ENCODE measurements at regions not wholly inside any gene's neighbourhood (a gene's known extent, or its start where the extent isn't known, plus 50 kb on each side); places are given as distances from the start of the nearest gene placed in this dataset.

GRCh38 chr4:36532670-36533379 is 251.4 kb downstream of the DTHD1 start:
- H2AFZ ChIP-seq (ENCODE audit: low read depth, low read length), result no peak overlapping the region

GRCh38 chr4:36533944-36534343 is 252.5 kb downstream of the DTHD1 start:
- no peaks in the 10 kb centered on the region for H4K20me1 ChIP-seq (ENCODE audit: insufficient read depth)
- H3K9ac ChIP-seq (ENCODE audit: low read length), result no peak overlapping the region
- H3K27ac ChIP-seq (ENCODE audit: low read length), result no peak overlapping the region
- no peaks in the 10 kb centered on the region for H3F3A ChIP-seq (ENCODE audit: insufficient read depth, low read length, poor library complexity, severe bottlenecking)
- no peak overlapping the region for H3K4me2 ChIP-seq (ENCODE audit: low read length)
- no peaks in the 10 kb centered on the region for H3K79me2 ChIP-seq (replicated peaks; ENCODE audit: insufficient read depth, low read length)
- TF ChIP-seq, protein P1, sequence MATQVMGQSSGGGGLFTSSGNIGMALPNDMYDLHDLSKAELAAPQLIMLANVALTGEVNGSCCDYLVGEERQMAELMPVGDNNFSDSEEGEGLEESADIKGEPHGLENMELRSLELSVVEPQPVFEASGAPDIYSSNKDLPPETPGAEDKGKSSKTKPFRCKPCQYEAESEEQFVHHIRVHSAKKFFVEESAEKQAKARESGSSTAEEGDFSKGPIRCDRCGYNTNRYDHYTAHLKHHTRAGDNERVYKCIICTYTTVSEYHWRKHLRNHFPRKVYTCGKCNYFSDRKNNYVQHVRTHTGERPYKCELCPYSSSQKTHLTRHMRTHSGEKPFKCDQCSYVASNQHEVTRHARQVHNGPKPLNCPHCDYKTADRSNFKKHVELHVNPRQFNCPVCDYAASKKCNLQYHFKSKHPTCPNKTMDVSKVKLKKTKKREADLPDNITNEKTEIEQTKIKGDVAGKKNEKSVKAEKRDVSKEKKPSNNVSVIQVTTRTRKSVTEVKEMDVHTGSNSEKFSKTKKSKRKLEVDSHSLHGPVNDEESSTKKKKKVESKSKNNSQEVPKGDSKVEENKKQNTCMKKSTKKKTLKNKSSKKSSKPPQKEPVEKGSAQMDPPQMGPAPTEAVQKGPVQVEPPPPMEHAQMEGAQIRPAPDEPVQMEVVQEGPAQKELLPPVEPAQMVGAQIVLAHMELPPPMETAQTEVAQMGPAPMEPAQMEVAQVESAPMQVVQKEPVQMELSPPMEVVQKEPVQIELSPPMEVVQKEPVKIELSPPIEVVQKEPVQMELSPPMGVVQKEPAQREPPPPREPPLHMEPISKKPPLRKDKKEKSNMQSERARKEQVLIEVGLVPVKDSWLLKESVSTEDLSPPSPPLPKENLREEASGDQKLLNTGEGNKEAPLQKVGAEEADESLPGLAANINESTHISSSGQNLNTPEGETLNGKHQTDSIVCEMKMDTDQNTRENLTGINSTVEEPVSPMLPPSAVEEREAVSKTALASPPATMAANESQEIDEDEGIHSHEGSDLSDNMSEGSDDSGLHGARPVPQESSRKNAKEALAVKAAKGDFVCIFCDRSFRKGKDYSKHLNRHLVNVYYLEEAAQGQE (IDR thresholded peaks at IDR 0.05; ENCODE audit: borderline replicate concordance), result no peak
- TF ChIP-seq TAF1 (IDR thresholded peaks at IDR 0.05; ENCODE audit: low read depth), result no peak
- no peak for TF ChIP-seq SMC3 (conservative IDR thresholded peaks at IDR 0.05; ENCODE audit: poor library complexity)
- TF ChIP-seq, protein P2, sequence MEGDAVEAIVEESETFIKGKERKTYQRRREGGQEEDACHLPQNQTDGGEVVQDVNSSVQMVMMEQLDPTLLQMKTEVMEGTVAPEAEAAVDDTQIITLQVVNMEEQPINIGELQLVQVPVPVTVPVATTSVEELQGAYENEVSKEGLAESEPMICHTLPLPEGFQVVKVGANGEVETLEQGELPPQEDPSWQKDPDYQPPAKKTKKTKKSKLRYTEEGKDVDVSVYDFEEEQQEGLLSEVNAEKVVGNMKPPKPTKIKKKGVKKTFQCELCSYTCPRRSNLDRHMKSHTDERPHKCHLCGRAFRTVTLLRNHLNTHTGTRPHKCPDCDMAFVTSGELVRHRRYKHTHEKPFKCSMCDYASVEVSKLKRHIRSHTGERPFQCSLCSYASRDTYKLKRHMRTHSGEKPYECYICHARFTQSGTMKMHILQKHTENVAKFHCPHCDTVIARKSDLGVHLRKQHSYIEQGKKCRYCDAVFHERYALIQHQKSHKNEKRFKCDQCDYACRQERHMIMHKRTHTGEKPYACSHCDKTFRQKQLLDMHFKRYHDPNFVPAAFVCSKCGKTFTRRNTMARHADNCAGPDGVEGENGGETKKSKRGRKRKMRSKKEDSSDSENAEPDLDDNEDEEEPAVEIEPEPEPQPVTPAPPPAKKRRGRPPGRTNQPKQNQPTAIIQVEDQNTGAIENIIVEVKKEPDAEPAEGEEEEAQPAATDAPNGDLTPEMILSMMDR (IDR thresholded peaks at IDR 0.05; ENCODE audit: poor library complexity, severe bottlenecking), result no peak
- no peak for TF ChIP-seq EP300 (conservative IDR thresholded peaks at IDR 0.05; ENCODE audit: poor library complexity, severe bottlenecking)
- no peak for TF ChIP-seq MXI1 (conservative IDR thresholded peaks at IDR 0.05; ENCODE audit: poor library complexity, severe bottlenecking)
- TF ChIP-seq RAD21 (conservative IDR thresholded peaks at IDR 0.05), result no peak
- TF ChIP-seq EZH2 (IDR thresholded peaks at IDR 0.05; ENCODE audit: borderline replicate concordance, insufficient read depth, low read length, poor library complexity, severe bottlenecking), result no peak
- TF ChIP-seq POLR2AphosphoS5 (IDR thresholded peaks at IDR 0.05), result no peak
- H3K4me3 ChIP-seq (ENCODE audit: low read length), result no peak overlapping the region
- no peaks in the 10 kb centered on the region for H3K27me3 ChIP-seq (ENCODE audit: insufficient read depth, low read depth, low read length)
- H3K9me2 ChIP-seq (ENCODE audit: insufficient read depth, low read length), result no peaks in the 10 kb centered on the region
- no peaks in the 10 kb centered on the region for H3K36me3 ChIP-seq (ENCODE audit: insufficient read depth, low read length)
- H3K9me3 ChIP-seq (ENCODE audit: low read length), result no peaks in the 10 kb centered on the region
- no peak overlapping the region for H2AFZ ChIP-seq (ENCODE audit: low read depth, low read length)

More at GRCh38 chr4:36532670-36533379, 251.4 kb downstream of the DTHD1 start:
- H3K79me2 ChIP-seq (replicated peaks; ENCODE audit: insufficient read depth, low read length), result no peaks in the 10 kb centered on the region
- H4K20me1 ChIP-seq (ENCODE audit: insufficient read depth), result no peaks in the 10 kb centered on the region
- no peak overlapping the region for H3K4me3 ChIP-seq (ENCODE audit: low read length)
- no peak overlapping the region for H3K27ac ChIP-seq (ENCODE audit: low read length)
- H3K4me2 ChIP-seq (ENCODE audit: low read length), result no peak overlapping the region
- H3K27me3 ChIP-seq (ENCODE audit: insufficient read depth, low read depth, low read length), result no peaks in the 10 kb centered on the region
- H3K9me3 ChIP-seq (ENCODE audit: low read length), result no peaks in the 10 kb centered on the region
- no peaks in the 10 kb centered on the region for H3K9me2 ChIP-seq (ENCODE audit: insufficient read depth, low read length)
- TF ChIP-seq SMC3 (conservative IDR thresholded peaks at IDR 0.05; ENCODE audit: poor library complexity), result no peak
- H3K9ac ChIP-seq (ENCODE audit: low read length), result no peak overlapping the region
- H3K36me3 ChIP-seq (ENCODE audit: insufficient read depth, low read length), result no peaks in the 10 kb centered on the region
- H3F3A ChIP-seq (ENCODE audit: insufficient read depth, low read length, poor library complexity, severe bottlenecking), result no peaks in the 10 kb centered on the region

Measured in neural cell (in vitro differentiated cells).